ENCODE measurements at regions not wholly inside any gene's neighbourhood (a gene's known extent, or its start where the extent isn't known, plus 50 kb on each side); places are given as distances from the start of the nearest gene placed in this dataset.

DNA sequence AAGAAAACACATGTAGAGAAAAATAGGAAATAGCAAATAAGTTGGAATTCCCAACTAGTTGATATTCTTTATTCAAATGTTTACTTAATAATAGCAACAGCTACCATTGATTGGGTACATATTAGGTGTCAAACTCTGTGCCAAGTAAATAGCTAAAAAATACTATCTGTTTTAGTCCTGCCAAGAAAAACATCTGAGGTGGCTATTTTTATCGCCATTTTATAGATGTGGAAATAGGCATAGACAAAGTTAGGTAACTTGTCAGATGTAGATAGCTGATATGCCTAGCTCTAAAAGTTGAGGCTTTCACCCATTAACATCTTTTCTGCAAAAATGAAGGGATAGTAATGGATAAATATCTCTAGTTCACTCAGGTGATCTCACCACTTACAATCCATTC is 549.2 kb upstream of the ID4 start:
- no peak for DNase-seq

DNA sequence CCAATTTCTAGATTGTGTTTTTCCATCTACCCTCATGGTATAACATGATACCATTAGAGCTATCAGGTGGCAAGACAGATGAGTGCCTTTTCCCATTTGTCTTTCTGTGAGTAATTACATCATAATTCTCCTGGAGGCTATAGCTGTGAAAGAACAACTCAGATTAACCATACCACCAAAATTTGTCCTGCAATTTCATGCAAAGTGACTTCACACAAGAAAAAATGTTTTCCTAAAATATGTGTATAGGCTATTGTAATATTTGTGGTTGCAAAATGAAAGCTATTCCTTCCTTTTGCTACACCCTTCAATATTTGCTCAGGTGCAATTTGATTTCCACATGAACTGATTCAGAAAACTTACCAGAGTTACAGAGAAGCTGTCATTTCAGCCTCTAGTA is 547.7 kb upstream of the ID4 start:
- DNase-seq = no peak

GRCh38 chr6:19297880-19298279 is 539.3 kb upstream of the ID4 start:
- DNase-seq = peak; percentile 96

- no peak for DNase-seq
Measured at GRCh38 chr6:19298421-19298820, 538.7 kb upstream of the ID4 start.

DNA sequence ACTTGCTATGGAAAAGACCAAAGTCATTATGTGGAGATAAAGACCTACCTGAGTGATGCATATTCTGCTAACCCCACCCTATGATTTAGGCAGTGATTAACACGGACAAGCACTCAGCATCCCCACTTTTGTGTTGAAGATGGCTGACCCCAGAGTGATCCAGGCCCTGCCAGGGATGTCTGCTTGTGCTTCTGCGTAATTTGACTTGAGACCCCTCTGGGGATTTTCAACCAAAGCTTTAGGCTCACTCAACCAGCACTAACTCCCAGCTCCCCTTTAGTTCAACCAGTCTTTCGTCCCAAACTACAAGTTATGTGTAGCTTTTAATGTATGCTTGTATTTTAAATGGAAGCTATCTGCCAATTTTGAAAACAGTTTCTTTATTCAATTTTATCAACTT is 538.0 kb upstream of the ID4 start:
- DNase-seq = no peak

GRCh38 chr6:19301980-19302379 is 535.2 kb upstream of the ID4 start:
- peak; percentile 52 for DNase-seq

DNA sequence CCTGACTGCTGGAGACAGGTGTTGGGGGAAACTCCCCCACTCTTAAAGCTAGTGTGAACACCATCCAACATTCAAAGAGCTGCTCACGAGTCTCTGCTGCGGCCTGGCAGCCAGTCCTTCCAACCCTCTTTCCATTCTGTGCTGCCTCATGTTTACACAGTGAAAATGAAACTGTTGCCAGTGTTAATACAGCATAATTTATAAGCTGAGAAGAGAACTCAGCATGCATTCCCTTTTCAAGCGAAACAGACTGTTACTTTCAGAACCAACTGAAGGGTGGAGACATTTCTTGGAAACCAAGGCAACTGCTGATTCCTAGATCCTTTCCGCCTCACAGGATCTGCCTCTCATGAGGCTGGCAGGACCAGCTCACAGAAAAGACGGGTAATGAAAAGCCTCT is 533.8 kb upstream of the ID4 start:
- peak; percentile 93 for DNase-seq

DNA sequence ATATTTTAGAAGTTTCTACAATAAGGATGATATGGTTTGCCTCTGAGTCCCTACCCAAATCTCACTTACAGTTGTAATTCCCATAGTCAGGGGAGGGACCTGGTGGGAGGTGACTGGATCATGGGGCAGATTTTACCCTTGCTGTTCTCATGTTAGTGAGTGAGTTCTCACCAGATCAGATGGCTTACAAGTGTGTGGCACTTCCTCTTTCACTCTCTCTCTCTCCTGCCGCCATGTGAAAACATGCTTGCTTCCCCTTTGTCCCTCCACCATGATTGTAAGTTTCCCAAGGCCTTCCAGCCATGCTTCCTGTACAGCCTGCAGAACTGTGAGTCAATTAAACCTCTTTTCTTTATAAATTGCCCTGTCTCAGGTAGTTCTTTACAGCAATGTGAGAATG is 527.5 kb upstream of the ID4 start:
- no peak for DNase-seq

- no peak for DNase-seq
Measured at GRCh38 chr6:19311786-19312185, 525.4 kb upstream of the ID4 start.

GRCh38 chr6:19312241-19312978 is 524.8 kb upstream of the ID4 start:
- no peak for DNase-seq

DNA sequence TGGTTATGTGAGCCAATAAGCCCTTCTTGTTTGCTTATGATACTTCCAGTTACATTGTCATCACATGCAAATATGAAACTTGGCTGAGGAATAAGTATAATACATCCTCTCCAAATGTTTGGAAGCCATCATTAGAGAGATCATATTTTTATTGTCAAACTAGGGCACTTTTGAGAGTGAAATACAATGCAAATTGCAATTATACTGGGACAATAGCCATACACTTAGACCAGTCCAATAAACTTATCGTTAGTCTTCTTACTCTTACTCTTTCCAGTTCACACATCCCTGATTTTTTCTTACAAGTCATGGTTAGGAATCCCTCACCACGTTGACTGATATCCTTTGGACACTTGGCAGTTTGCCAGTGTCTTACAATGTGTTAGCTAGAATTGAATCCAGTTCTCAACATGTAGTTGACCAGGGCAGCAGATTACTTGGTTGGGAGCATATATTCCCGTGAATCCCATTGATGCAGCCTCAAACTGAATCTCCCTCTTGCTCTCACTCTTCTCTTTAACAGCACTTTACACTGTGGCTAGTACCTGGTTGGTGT is 519.7 kb upstream of the ID4 start:
- no peak for DNase-seq

DNA sequence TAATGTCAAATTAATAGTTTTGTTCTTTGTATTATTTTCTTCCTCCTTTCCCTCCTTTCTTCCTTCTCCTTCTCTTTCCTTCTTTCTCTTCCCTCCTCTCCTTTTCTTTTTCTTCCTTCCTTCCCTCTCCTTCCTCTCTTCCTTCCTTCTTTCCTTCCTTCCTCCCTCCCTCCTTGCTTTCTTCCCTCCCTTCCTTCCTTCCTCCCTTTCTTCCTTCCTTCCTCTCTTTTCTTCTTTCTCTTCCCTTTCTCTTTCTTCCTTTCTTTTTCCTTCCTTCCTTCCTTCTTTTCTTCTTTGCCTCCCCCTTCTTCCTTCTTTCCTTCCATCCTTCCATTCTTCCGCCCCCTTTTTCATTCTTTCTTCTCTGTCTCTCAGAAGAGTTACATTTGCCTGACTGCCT is 518.2 kb upstream of the ID4 start:
- DNase-seq = no peak

GRCh38 chr6:19320111-19320581 is 517.0 kb upstream of the ID4 start:
- DNase-seq = no peak

DNA sequence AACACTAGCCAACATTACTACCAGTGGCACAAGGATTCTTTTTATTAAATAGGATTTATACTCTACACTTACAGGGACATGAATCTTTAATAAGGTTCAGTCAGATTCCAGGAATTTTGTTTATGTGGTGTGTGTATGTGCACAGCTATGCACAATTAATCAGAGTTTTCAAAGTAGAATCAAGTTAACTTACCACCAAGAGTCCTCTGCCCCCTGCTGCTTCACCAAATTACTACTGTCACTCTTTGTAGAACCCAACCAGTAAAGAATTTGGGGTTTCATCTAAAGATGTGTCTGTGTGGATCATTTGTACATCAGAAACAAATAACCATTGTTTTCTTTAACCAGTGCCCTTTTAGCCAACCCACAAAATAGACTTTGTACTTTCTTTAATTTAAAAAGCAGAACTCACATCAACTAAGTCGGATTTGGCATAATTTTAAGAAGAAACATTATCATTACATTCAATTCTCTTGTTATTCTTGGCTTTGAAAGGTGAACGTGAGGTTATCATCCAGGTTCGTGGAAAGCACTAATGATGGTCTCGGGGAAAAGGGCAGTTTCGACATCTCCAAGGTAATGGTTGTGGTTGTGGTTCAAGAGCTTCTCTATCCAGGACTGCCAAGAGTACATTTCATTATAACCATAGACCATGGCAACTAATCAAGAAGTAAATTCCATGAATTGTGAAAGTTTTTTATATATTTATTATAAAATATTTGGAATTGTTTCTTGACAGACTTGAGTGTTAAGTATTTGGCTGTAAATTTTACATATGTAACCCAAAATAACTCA is 514.3 kb upstream of the ID4 start:
- no peak for DNase-seq

GRCh38 chr6:19324376-19324775 is 512.8 kb upstream of the ID4 start:
- no peak for DNase-seq

DNA sequence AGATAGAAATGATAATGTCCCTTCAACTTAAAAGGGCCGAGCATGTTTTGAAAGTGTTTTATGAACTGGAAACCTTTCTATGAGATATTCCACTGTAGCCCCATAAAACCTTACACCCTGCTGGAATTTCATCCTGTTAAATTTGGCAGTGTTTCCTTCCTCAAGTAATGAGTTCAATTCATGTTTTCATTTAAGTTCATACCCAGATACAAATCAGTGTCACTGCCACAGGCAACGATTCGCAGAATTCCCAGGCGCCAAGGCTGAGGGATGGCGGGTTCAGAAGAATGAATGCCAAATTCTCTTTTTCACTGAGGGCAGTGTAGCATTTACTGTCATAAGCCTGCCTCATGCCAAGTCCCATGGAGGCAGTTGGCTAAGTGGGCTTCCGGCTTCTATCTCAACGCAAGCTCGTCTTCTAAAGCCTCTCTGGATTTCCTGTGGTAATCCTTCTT is 511.8 kb upstream of the ID4 start:
- DNase-seq = no peak

- DNase-seq = no peak
Measured at GRCh38 chr6:19327241-19327640, 509.9 kb upstream of the ID4 start.

GRCh38 chr6:19327661-19328060 is 509.5 kb upstream of the ID4 start:
- no peak for DNase-seq

- no peak for DNase-seq
Measured at GRCh38 chr6:19329078-19329477, 508.1 kb upstream of the ID4 start.

- DNase-seq = no peak
Measured at GRCh38 chr6:19331089-19331488, 506.1 kb upstream of the ID4 start.

GRCh38 chr6:19332806-19333460 is 504.2 kb upstream of the ID4 start:
- no peak for DNase-seq

DNA sequence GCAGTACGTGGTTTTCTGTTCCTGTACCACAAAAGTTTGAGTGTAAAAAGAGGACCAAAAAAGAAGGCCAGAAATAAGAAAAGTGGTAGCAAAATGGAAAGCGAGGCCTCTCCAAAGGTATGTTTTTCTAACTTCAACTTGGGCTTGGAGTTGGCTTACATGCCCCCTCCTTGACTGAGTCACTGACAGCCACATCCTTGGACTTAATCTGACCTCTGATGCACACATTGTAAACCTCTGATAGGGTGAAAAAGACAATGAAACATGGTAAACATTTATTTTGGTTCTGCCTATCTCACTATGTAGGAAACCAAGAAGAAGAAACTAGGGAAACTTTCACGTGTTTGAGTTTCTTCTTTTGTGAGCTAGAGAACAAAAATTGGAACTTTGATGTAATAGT is 503.2 kb upstream of the ID4 start:
- no peak for DNase-seq

DNA sequence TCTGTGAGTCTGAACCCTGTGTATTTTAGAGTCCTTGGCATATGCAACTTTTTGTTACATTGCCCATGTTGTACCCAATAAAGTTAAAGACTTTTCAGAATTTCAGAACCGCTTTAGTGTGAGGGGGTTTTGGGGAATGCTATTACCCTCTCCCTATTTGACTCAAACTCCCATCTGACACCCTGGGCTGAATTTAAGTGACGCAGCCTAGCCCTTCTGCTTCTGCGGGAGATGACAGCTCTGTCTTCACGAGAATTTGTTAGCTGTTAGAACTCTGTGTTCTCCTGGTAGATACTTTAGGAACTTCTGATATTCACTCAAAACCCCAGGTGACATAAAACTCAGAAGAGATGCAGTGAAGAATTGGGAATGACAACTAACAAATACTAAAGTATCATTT is 500.6 kb upstream of the ID4 start:
- no peak for DNase-seq

GRCh38 chr6:19337101-19337500 is 500.1 kb upstream of the ID4 start:
- DNase-seq = no peak

All from DMS153 (cell line).